HepG2 (cell line): ENCODE measurements at regions not wholly inside any gene's neighbourhood (a gene's known extent, or its start where the extent isn't known, plus 50 kb on each side); places are given as distances from the start of the nearest gene placed in this dataset.
"Not testable (repeated sequence)": the region's sequence is repeated elsewhere in the genome, so short reads cannot be mapped to it uniquely, and the experiment has no call there.

Experiments
- ATAC-seq: fragments of 200-7000 bp; cut with Tn5 transposase; 3 replicates; pipeline ENCODE4 v1.9.1; 2020; ENCODE audit warnings: mild to moderate bottlenecking, moderate library complexity
- BruUV-seq: library from RNA; stranded (reverse); fragments of 400-500 nt; replicated peaks from 2 replicates; lab custom pipeline; 2021; lab: Mats Ljungman, UMichigan
- CTCF ChIA-PET: fragments of 300-600 bp; formaldehyde crosslinking; extraction: SDS; loops from one replicate; lab custom pipeline; 2021; ENCODE audit warnings: low total read pairs, inconsistent platforms, low intra/inter-chr PET ratio; lab: Yijun Ruan, JAX
- POLR2A ChIA-PET: fragments of 350-600 bp; sonication (Branson Sonifier 250); formaldehyde crosslinking; loops from one replicate; lab custom pipeline; 2020; ENCODE audit warnings: antibody characterized with exemption, inconsistent platforms; lab: Yijun Ruan, JAX
- DNase-seq: peaks from one replicate; pipeline ENCODE4 v3.0.0-alpha.2; 2015; ENCODE audit warnings: low spot score
- FAIRE-seq: peaks from 3 replicates; lab custom pipeline; 2011; peaks lifted over from hg19 to GRCh38; lab: Jason Lieb, UNC
- H2AFZ ChIP-seq: one replicate; pipeline ENCODE4 v1.6.1; 2011; ENCODE audit warnings: low read length, inconsistent platforms
- H3K27ac ChIP-seq: fragments of 300-600 bp; 3 replicates; pipeline ENCODE4 v1.8.0; 2011; ENCODE audit warnings: mixed run types, mild to moderate bottlenecking, mixed read lengths, low read length, inconsistent platforms; ENCODE audit not compliant: insufficient read depth; ENCODE audit errors: extremely low read length
- H3K27me3 ChIP-seq, 2 experiments: fragments of 200-600 bp in 1 of 2; 2 replicates in 1 of 2; 3 replicates in 1 of 2; pipeline versions ENCODE4 v1.6.0 to v1.8.0; 2011; ENCODE audit warnings: low read length in 2 of 2, mild to moderate bottlenecking in 2 of 2, moderate library complexity in 2 of 2, inconsistent platforms in 1 of 2; ENCODE audit not compliant: insufficient read depth in 2 of 2, control insufficient read depth in 1 of 2
- H3K36me3 ChIP-seq, 2 experiments: fragments of 200-600 bp in 1 of 2; replicated peaks in 1 of 2; 2 replicates in 1 of 2; 3 replicates in 1 of 2; pipeline versions ENCODE4 v1.5.1 to v1.8.0; 2011; ENCODE audit warnings: low read length in 2 of 2, inconsistent platforms in 1 of 2; ENCODE audit not compliant: insufficient read depth in 2 of 2, control insufficient read depth in 1 of 2
- H3K4me1 ChIP-seq: 2 replicates; pipeline ENCODE4 v1.5.1; 2012; ENCODE audit warnings: low read length, inconsistent platforms; ENCODE audit not compliant: insufficient read depth
- H3K4me2 ChIP-seq: 2 replicates; pipeline ENCODE4 v1.6.0; 2011; ENCODE audit warnings: low read depth, low read length, inconsistent platforms
- H3K4me3 ChIP-seq, 3 experiments: fragments of 200-600 bp in 1 of 3; sonication (generic), shearing (Covaris generic) in 1 of 3; replicated peaks in 1 of 3; 2 replicates each; pipeline ENCODE4 v1.5.1; 2011 to 2016; ENCODE audit warnings: low read length in 3 of 3, inconsistent platforms in 2 of 3, low read depth in 2 of 3, mild to moderate bottlenecking in 2 of 3, control low read depth in 1 of 3, mixed read lengths in 1 of 3; ENCODE audit not compliant: insufficient read depth in 1 of 3
- H3K79me2 ChIP-seq: one replicate; pipeline ENCODE4 v1.6.1; 2011; ENCODE audit warnings: low read length, inconsistent platforms; ENCODE audit not compliant: insufficient read depth
- H3K9ac ChIP-seq: 2 replicates; pipeline ENCODE4 v1.6.0; 2011; ENCODE audit warnings: mild to moderate bottlenecking, low read depth, low read length, inconsistent platforms; ENCODE audit not compliant: insufficient read depth
- H3K9me3 ChIP-seq: 2 replicates; pipeline ENCODE4 v1.5.1; 2012; ENCODE audit warnings: mild to moderate bottlenecking, low read length
- H4K20me1 ChIP-seq: 2 replicates; pipeline ENCODE4 v1.6.0; 2011; ENCODE audit warnings: inconsistent platforms, mild to moderate bottlenecking, low read length, moderate library complexity; ENCODE audit not compliant: insufficient read depth
- MYC ChIP-seq: sonication (generic); formaldehyde crosslinking; IDR thresholded peaks from 2 replicates; pipeline ENCODE4 v1.9.0; 2021; ENCODE audit warnings: missing genetic modification reagents, borderline replicate concordance
- RAD51 ChIP-seq: fragments of 450-650 bp; IDR thresholded peaks from 2 replicates; pipeline ENCODE4 v1.6.1; 2016; ENCODE audit warnings: borderline replicate concordance
- SIX4 ChIP-seq: sonication (generic); formaldehyde crosslinking; IDR thresholded peaks from 2 replicates; pipeline ENCODE4 v1.4.0; 2020; ENCODE audit warnings: missing genetic modification reagents
- THYN1 ChIP-seq: sonication (generic); formaldehyde crosslinking; IDR thresholded peaks from 2 replicates; pipeline ENCODE4 v1.8.1; 2023; ENCODE audit warnings: low read depth, mild to moderate bottlenecking, moderate library complexity, missing genetic modification reagents, borderline replicate concordance
- ZNF430 ChIP-seq: sonication (generic); formaldehyde crosslinking; IDR thresholded peaks from 2 replicates; pipeline ENCODE4 v1.9.0; 2021; ENCODE audit warnings: mild to moderate bottlenecking, missing genetic modification reagents
- ZNF672 ChIP-seq: sonication (generic); formaldehyde crosslinking; IDR thresholded peaks from 2 replicates; pipeline ENCODE4 v1.8.1; 2022; ENCODE audit warnings: missing genetic modification reagents
- WGBS: methylation state at CpG from one replicate; pipeline ENCODE4 v1.1.6; 2017; ENCODE audit warnings: low lambda C conversion rate; 5-methylcytosine and 5-hydroxymethylcytosine counted together
- in situ Hi-C: cut with HindIII; loops from 2 replicates; pipeline ENCODE4 v1.10.0; 2017; ENCODE audit warnings: low pct_unique_long_range_greater_than_20kb; ENCODE audit not compliant: extremely low pct_ligation_motif_present
- intact Hi-C: fragments of 100-400 bp; cut with micrococcal nuclease; formaldehyde crosslinking; loops from one replicate; pipeline ENCODE4 v1.10.0; 2022; ENCODE audit not compliant: unreplicated experiment
- TF ChIP-seq, protein P1 (sequence below): sonication (generic); formaldehyde crosslinking; IDR thresholded peaks from 2 replicates; pipeline ENCODE4 v1.5.1; 2020; ENCODE audit warnings: mild to moderate bottlenecking, missing genetic modification reagents, moderate library complexity

DNA sequence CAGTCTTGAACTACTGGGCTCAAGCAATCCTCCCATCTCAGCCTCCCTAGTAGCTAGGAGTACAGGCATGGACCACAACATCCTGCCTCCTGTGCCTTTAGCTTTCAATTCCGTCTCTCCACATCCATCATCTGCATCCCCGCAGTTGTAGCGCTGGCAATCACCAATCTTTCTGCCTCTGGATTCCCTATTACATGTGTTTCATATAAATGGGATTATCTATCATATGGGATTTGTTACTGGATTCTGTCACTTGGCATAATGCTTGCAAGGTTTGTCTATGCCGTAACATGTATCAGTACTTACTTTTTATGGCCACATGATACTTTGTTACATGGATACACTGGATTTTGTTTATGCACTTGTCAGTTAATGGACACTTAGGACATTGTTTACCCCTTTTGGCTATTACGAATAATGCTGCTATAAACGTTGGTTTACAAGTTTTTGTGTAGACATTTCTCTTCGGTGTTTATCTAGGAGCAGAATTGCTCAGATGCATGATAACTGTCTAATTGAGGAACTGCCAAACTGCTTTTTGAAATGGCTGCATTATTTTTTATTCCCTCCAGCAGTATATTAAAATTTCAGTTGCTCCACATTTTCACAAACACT, 1223.9 kb downstream of the FOXD4L5 start (continued):
- TF ChIP-seq, protein P1, sequence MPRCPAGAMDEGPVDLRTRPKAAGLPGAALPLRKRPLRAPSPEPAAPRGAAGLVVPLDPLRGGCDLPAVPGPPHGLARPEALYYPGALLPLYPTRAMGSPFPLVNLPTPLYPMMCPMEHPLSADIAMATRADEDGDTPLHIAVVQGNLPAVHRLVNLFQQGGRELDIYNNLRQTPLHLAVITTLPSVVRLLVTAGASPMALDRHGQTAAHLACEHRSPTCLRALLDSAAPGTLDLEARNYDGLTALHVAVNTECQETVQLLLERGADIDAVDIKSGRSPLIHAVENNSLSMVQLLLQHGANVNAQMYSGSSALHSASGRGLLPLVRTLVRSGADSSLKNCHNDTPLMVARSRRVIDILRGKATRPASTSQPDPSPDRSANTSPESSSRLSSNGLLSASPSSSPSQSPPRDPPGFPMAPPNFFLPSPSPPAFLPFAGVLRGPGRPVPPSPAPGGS (CRISPR knock-in tag) = no peak

DNA sequence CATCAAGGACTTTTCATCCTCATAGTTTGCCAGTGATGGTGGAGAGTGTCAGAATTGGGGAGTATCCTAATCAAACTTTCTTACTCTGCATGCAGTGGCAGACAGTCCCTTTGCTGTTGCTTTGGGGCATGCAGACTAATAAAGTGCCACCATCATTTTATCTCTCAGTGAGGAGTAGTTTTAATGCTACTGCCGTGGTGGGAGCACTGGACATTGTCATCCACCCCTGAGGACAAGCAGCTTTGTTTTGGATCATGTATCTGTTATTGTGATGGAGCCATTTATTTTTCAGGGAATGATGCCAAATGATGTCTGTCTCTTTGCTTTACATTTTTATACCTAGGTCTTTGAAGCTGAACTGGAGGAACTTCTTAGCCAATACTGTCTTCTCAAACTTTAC, 1226.9 kb downstream of the FOXD4L5 start:
- H4K20me1 ChIP-seq, H3K9me3 ChIP-seq, BruUV-seq, H3K4me2 ChIP-seq, CTCF ChIA-PET, POLR2A ChIA-PET, H3K27me3 ChIP-seq, H3K79me2 ChIP-seq, DNase-seq, in situ Hi-C loops, H3K27ac ChIP-seq, H3K9ac ChIP-seq, H2AFZ ChIP-seq, FAIRE-seq, H3K36me3 ChIP-seq, intact Hi-C loops, ATAC-seq, H3K4me1 ChIP-seq, H3K4me3 ChIP-seq: not testable (repeated sequence)
- 0% methylated on average over 1 of the region's 1 CpG for WGBS

- Histone ChIP-seq H3K4me3 (no peak overlapping the region), H3K4me2 (no peak overlapping the region), H3K27ac (no peak overlapping the region), H3K9me3 (no peaks in the 10 kb centered on the region), H4K20me1 (no peaks in the 10 kb centered on the region), H3K36me3 (no peaks in the 10 kb centered on the region), H3K27me3 (no peaks in the 10 kb centered on the region), H2AFZ (no peak overlapping the region), H3K4me1 (no peaks in the 10 kb centered on the region), H3K79me2 (no peaks in the 10 kb centered on the region), H3K9ac (no peak overlapping the region)
- POLR2A ChIA-PET = no interaction called here
- FAIRE-seq (no peak), ATAC-seq (no peak), DNase-seq (no peak)
- in situ Hi-C loops (no loop called here), intact Hi-C loops (no loop called here)
- BruUV-seq = no TSS peak
- CTCF ChIA-PET = no interaction called here
- 3% methylated on average over 3 of the region's 4 CpGs for WGBS
- TF ChIP-seq RAD51 (no peak), THYN1 (CRISPR knock-in tag) (no peak), ZNF672 (CRISPR knock-in tag) (no peak), SIX4 (CRISPR knock-in tag) (no peak), ZNF430 (CRISPR knock-in tag) (no peak), MYC (CRISPR knock-in tag) (no peak)
These were observed 1227.5 kb downstream of the FOXD4L5 start for GRCh38 chr9:64057553-64057952.
